Thymus (tissue), 11 donors: ENCODE measurements at regions not wholly inside any gene's neighbourhood (a gene's known extent, or its start where the extent isn't known, plus 50 kb on each side); places are given as distances from the start of the nearest gene placed in this dataset.

Experiments used
- DNase-seq, 9 donors: peaks; one replicate each; pipeline ENCODE4 v3.0.0-alpha.2; 2013; ENCODE audit warnings: low spot score in 9 of 9, low read depth in 6 of 9, missing footprints in 1 of 9
- H3K27ac ChIP-seq, 2 donors: one replicate each; pipeline ENCODE4 v1.5.1; 2013; ENCODE audit warnings: control low read depth in 1 of 2, low read depth in 1 of 2, low read length in 1 of 2, mild to moderate bottlenecking in 1 of 2, moderate library complexity in 1 of 2
- H3K27me3 ChIP-seq, 2 donors: one replicate each; pipeline ENCODE4 v1.5.1; 2013; ENCODE audit warnings: low read length in 1 of 2; ENCODE audit not compliant: control insufficient read depth in 2 of 2, insufficient read depth in 1 of 2
- H3K36me3 ChIP-seq, 2 donors: one replicate each; pipeline ENCODE4 v1.5.1; 2013; ENCODE audit warnings: low read length in 1 of 2, mild to moderate bottlenecking in 1 of 2, moderate library complexity in 1 of 2; ENCODE audit not compliant: control insufficient read depth in 2 of 2, insufficient read depth in 2 of 2
- H3K4me1 ChIP-seq, 2 donors: one replicate each; pipeline ENCODE4 v1.5.1; 2013; ENCODE audit warnings: low read length in 2 of 2; ENCODE audit not compliant: control insufficient read depth in 2 of 2, insufficient read depth in 2 of 2
- H3K4me3 ChIP-seq, 2 donors: one replicate each; pipeline ENCODE4 v1.5.1; 2013; ENCODE audit warnings: low read length in 2 of 2, control low read depth in 1 of 2, mild to moderate bottlenecking in 1 of 2
- H3K9me3 ChIP-seq, 2 donors: one replicate each; pipeline ENCODE4 v1.5.1; 2013; ENCODE audit warnings: low read length in 1 of 2, mild to moderate bottlenecking in 1 of 2; ENCODE audit not compliant: control insufficient read depth in 2 of 2, insufficient read depth in 1 of 2
- WGBS: extraction: QIAGEN DNeasy Blood & Tissue Kit; methylation state at CpG from one replicate; pipeline ENCODE4 v1.1.7; 2013; 5-methylcytosine and 5-hydroxymethylcytosine counted together
- donor health status: healthy.

DNA sequence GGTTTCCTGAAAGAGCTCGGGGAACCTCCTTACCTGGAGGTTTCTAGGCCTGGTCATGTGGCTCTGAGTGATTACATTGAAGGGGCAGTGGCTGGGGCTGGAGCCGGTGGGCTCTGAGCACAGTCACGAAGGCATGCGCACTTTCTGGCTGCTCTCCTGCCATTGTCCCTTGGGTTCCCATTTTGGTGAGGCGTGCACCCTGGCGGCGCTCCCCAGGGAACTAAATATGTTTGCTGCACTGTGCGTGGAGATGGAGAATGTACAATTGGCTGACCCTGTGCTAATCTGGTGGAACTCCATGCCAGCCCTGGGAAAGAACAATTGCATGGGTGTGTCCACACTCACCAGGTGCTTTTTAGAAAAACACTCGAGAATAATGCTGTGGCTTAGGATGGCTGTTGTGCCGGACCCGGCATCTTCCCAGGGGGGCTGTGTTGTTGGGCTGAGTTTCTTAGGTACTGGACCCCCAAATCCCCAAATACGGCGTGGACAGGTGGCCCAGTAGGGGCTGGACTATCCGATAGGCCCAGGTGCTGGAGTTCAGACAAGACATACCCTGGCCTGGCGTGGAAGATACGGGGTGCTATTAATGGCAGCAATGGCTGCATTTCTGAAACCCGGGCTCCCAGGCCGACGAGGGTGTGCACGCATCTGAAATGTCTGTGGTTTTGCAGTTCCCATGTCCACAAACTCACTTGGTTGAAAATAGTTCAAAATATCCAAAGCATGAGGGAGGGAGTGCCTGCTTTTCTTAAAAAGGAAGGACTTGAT is 230.5 kb downstream of the SEC14L1 start:
- Histone ChIP-seq H3K4me1 (peaks cover 36 to 66% of the 10 kb centered on the region in 2 donors), H3K4me3 (no peak overlapping the region), H3K27me3 (no peaks in the 10 kb centered on the region), H3K36me3 (peaks cover 0 to 4% of the 10 kb centered on the region in 2 donors), H3K9me3 (no peaks in the 10 kb centered on the region), H3K27ac (peak overlapping the region in 1 of 2 donors; percentile 3)
- 79% methylated on average over 20 of the region's 20 CpGs for WGBS
- no peak for DNase-seq

DNA sequence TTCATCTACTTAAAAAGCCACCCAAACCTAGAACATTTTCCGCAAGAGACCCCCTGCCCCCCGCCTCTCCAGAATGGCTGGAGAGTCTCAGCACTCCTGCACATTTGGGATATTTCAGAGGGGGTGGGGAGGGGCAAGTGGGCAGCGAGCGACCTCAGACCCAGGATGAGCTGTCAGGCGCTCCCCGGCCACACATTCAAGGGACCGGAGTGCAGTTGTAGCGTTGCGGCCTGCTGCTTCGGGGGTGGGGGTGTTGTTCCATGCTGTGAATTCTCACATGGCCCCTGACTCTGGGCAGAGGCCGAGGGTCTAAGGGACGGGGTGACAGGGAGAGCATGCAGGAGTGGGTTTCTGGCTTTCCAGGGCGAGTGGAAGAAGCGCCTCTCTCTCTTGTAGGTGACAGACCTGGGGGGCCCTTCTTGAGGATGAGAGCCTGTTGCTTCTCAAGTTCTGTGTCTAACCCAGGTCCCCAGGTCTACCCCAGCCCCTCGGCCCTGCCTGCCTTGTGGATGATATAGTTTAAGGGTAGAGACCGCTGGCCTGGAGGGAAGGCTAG is 231.2 kb downstream of the SEC14L1 start:
- H3K27ac ChIP-seq = peak overlapping the region; percentile 73 to 80
- 79% methylated on average over 16 of the region's 16 CpGs for WGBS

DNA sequence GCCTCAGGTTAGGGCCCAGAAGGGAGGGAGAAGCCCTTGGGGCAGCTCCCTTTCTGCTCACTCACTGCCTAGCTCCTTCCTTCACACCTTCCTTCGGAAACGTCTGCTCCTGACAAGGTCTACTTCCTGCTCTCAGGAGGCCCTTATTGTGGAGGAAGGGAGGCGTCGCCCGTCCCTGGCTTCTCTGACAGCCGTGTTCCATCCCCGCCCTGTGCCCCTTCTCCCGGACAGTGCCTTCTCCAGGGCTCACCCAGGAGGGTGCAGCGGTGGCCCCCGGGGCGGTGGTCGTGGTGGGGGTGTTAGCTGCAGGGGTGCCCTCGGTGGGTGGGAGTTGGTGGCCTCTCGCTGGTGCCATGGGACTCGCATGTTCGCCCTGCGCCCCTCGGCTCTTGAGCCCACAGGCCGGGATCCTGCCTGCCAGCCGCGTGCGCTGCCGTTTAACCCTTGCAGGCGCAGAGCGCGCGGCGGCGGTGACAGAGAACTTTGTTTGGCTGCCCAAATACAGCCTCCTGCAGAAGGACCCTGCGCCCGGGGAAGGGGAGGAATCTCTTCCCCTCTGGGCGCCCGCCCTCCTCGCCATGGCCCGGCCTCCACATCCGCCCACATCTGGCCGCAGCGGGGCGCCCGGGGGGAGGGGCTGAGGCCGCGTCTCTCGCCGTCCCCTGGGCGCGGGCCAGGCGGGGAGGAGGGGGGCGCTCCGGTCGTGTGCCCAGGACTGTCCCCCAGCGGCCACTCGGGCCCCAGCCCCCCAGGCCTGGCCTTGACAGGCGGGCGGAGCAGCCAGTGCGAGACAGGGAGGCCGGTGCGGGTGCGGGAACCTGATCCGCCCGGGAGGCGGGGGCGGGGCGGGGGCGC is 231.9 kb downstream of the SEC14L1 start:
- H3K27me3 ChIP-seq = no peaks in the 10 kb centered on the region
- peak in 4 of 9 donors; percentile 63 to 83 (median 65) for DNase-seq
- peaks cover 0 to 4% of the 10 kb centered on the region in 2 donors for H3K36me3 ChIP-seq
- 1% methylated on average over 64 of the region's 64 CpGs for WGBS
- H3K27ac ChIP-seq = peak overlapping the region; percentile 73 to 80
- peaks cover 42 to 68% of the 10 kb centered on the region in 2 donors for H3K4me1 ChIP-seq
- peak overlapping the region; percentile 66 to 82 for H3K4me3 ChIP-seq
- no peaks in the 10 kb centered on the region for H3K9me3 ChIP-seq

More for the DNA sequence above, 231.2 kb downstream of the SEC14L1 start:
- Histone ChIP-seq H3K4me3 (peak overlapping the region; percentile 66 to 82), H3K4me1 (peaks cover 38 to 66% of the 10 kb centered on the region in 2 donors), H3K36me3 (peaks cover 0 to 4% of the 10 kb centered on the region in 2 donors), H3K9me3 (no peaks in the 10 kb centered on the region), H3K27me3 (no peaks in the 10 kb centered on the region)
- DNase-seq = no peak

DNA sequence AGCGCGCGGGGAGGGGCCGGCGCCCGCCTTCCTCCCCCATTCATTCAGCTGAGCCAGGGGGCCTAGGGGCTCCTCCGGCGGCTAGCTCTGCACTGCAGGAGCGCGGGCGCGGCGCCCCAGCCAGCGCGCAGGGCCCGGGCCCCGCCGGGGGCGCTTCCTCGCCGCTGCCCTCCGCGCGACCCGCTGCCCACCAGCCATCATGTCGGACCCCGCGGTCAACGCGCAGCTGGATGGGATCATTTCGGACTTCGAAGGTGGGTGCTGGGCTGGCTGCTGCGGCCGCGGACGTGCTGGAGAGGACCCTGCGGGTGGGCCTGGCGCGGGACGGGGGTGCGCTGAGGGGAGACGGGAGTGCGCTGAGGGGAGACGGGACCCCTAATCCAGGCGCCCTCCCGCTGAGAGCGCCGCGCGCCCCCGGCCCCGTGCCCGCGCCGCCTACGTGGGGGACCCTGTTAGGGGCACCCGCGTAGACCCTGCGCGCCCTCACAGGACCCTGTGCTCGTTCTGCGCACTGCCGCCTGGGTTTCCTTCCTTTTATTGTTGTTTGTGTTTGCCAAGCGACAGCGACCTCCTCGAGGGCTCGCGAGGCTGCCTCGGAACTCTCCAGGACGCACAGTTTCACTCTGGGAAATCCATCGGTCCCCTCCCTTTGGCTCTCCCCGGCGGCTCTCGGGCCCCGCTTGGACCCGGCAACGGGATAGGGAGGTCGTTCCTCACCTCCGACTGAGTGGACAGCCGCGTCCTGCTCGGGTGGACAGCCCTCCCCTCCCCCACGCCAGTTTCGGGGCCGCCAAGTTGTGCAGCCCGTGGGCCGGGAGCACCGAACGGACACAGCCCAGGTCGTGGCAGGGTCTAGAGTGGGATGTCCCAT is 232.8 kb downstream of the SEC14L1 start:
- Histone ChIP-seq H3K36me3 (peaks cover 0 to 6% of the 10 kb centered on the region in 2 donors), H3K27me3 (no peaks in the 10 kb centered on the region), H3K4me1 (peaks cover 50 to 77% of the 10 kb centered on the region in 2 donors), H3K27ac (peak overlapping the region; percentile 69 to 88), H3K9me3 (no peaks in the 10 kb centered on the region), H3K4me3 (peak overlapping the region; percentile 66 to 82)
- under 1% methylated on average over 90 of the region's 90 CpGs for whole genome bisulfite sequencing
- DNase-seq = peak in 3 of 9 donors; percentile 47 to 75 (median 60)

DNA sequence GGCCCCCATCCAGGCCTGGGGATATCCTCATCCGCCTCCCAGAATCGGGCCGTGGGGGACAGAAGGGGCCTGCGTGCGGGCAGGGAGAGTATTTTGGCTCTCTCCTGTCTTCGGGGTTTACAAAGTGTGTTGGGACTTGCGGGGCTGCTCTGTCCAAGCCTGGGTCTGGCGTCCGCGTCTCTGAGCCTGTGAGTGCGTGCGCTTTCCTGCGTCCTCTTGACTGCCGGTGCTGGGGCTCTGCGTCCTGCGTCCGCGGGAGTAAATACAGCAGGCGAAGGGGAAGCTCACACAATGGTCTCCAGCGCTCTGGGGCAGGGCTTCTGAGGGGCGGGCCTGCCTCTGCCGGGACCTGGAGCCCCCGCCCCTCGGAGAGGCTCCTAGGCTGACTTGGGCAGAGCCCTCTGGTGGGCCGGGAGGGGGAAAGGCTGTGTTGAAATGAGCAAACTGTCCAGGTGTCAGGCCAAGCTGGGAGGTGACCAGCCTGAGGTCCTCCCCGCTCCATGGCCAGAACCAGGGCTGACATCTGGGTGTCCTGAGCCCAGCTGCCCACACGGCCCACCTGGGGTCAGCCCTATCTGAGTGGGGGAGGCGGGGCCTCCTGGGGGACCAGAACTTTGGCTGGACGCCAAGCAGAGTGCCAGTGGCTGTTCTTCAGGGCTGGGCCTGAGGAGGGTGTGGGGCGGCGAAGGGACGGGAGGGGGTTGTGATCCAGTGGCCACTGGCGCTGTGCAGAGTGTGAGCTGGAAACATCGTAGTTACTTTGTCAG is 233.6 kb downstream of the SEC14L1 start:
- peaks cover 0 to 14% of the 10 kb centered on the region in 2 donors for H3K36me3 ChIP-seq
- 6% methylated on average over 34 of the region's 34 CpGs for whole genome bisulfite sequencing

DNA sequence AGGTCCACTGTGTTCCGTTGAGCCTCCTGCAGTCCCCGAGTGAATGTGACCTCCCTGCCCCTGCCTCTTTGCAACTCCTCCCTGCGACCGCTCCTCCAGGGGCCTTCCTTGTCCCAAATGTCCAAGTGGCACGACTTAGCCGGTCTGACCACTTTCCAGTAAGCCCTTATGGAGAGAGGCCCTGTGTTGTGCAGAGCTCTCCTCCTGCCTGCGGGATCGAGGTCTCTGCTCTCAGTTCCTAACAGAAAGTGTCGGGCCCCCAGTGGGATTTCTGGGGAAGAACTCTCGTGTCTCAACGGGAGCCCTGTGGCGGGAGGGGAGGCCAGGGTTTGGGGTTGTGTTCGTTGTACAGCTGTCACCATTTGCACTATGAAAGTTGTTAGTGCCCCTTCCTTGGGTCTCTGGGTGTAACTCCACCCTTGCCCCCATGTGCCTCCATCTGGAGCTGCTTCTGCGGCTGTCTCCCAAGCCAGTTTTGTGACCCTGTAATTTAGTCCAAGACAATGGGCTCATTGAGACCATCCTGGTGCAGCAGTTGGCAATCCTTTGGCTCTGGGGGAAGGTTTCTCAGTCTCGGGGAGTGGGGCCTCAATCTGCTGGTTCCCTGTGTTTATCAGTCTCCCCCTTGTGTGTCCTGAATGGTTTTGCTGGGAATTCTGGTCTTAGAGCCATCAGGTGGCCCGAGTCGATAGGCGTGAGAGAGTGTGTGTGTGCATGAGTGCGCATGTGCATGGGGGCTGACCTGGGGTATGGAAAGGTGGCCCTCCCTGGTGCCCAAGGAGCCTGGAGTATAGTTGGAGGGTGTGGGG is 234.5 kb downstream of the SEC14L1 start:
- peak overlapping the region; percentile 20 to 69 for H3K27ac ChIP-seq
- no peaks in the 10 kb centered on the region for H3K27me3 ChIP-seq
- DNase-seq = no peak
- 73% methylated on average over 19 of the region's 19 CpGs for WGBS
- H3K36me3 ChIP-seq = peaks cover 0 to 20% of the 10 kb centered on the region in 2 donors
- peaks cover 53 to 85% of the 10 kb centered on the region in 2 donors for H3K4me1 ChIP-seq
- peak overlapping the region; percentile 66 to 82 for H3K4me3 ChIP-seq
- no peaks in the 10 kb centered on the region for H3K9me3 ChIP-seq

More for the DNA sequence above, 233.6 kb downstream of the SEC14L1 start:
- no peaks in the 10 kb centered on the region for H3K9me3 ChIP-seq
- peaks cover 54 to 85% of the 10 kb centered on the region in 2 donors for H3K4me1 ChIP-seq
- H3K27me3 ChIP-seq = no peaks in the 10 kb centered on the region
- peak in 4 of 9 donors; percentile 69 to 89 (median 78) for DNase-seq
- peak overlapping the region; percentile 69 to 88 for H3K27ac ChIP-seq
- H3K4me3 ChIP-seq = peak overlapping the region; percentile 66 to 82

DNA sequence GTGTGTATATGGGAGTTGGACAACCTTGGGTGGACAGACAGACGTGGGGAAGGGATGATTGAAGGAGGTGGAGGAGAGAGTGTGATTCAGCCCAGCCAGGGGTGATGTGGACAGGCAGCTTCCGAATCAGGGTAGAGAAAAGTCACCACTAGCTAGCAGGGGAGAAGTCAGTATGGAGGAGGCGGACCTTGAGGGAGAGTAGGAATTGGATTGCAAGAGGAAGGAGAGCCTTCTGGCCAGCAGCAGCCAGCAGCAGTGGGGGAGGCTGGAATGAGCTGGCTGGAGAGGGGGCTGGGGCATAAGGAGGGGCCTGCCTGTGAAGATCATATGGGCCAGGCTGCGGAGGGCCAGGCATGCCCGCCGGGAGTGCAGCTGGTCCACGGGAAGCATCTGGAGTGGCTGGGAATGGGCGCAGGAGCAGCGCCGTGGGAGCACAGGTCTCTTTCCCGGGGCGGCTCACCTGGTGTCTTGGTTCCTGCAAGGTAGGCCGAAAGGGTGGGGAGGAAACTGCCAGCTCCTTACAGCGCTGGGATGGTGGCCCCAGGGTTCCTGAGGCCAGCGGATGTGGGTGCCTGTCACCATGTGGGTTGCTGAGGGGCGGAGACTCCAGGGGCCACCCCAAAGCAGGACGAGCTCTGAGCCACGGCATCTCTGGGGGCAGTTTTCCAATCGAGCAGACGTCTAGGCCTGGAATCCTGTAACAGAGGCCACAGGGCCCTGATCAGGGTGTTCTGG is 235.3 kb downstream of the SEC14L1 start:
- no peaks in the 10 kb centered on the region for H3K27me3 ChIP-seq
- DNase-seq = peak in 3 of 9 donors; percentile 60 to 84 (median 70)
- 25% methylated on average over 20 of the region's 20 CpGs for WGBS
- peaks cover 57 to 85% of the 10 kb centered on the region in 2 donors for H3K4me1 ChIP-seq
- H3K36me3 ChIP-seq = peaks cover 0 to 20% of the 10 kb centered on the region in 2 donors
- H3K4me3 ChIP-seq = peak overlapping the region; percentile 66 to 82
- peak overlapping the region in 1 of 2 donors; percentile 69 for H3K27ac ChIP-seq
- H3K9me3 ChIP-seq = no peaks in the 10 kb centered on the region
